Daoy (cell line): ENCODE measurements at regions not wholly inside any gene's neighbourhood (a gene's known extent, or its start where the extent isn't known, plus 50 kb on each side); places are given as distances from the start of the nearest gene placed in this dataset.
"Not testable (repeated sequence)": the region's sequence is repeated elsewhere in the genome, so short reads cannot be mapped to it uniquely, and the experiment has no call there.

Source experiments
- DNase-seq: peaks from one replicate; pipeline ENCODE4 v3.0.0-alpha.2; 2015; ENCODE audit warnings: low read depth

DNA sequence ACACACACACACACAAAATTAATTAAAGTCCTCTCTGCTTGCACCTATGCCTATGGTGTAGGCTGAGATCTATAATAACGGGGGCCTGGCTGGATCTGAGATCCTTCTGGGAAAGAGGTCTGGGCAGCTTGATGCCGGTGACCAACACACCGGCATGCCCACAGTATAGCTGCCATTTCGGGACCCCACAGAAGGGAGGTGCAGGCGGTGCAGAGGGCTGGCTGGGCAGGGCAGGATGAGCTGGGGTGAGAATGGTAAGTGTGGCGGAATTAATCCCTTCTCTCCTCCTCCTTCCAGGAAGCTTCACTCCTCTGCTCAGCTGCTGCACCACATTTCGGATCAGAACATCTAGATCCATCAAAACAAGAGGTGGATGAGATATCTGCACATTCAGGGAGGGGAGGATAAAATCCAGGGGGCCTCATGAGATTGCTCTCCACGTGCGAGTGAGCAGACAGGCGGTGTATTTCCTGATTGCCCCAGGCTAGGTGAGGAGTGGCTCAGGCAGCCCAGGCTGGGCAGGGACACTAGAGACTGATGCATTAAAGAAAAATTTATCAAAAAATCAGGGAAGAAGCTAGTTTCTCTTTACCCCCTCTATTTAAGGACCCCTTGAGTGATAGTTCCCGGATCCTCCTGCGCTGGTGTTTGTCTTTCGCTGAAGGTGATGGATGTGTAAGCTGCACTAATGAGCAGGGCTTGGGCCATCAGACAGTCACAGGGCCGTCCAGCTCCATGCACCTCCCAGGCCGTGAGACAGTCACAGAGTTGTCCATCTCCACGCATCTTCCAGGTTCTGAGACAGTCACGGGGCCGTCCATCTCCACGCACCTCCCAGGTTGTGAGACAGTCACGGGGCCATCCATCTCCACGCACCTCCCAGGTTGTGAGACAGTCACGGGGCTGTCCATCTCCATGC lies 449.9 kb downstream of the PTPRU start:
- no peak for DNase-seq

DNA sequence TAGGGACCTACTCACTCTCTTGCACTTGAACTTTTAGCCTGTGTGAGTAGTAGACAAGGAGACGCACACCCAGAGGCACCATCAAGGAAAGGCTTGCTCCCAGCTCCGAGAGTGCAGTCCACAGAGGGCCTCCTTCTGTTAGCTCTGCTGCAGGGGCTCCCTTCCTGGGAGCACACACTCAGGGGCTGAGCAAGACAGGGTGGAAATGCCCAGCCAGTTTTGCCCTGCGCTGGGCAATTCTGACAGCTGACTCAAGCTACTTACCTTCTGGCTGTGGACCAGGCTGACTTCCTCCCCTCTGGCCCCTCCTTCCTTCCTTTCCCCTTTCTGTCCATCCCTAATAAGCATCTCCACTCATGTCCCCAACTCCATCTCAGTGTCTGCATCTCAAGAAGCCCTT lies 449.1 kb downstream of the PTPRU start:
- no peak for DNase-seq

DNA sequence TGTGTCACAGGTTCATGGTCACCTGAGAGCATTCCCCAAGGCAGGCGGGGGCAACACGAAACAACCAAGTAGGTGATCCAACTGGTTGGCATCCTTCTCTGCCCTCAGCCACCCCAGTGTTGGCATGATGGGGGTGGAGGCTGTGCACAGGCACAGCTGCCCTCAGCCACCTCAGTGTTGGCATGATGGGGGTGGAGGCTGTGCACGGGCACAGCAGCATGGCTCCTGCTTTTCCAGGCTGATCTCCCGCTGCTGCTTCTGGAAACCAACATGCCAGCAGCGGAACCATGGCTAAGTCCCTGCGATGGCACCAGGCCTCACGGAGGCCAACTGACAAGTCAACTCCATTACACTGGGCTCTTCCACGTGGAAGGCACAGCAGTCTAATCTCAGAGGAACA lies 447.8 kb downstream of the PTPRU start:
- no peak for DNase-seq

DNA sequence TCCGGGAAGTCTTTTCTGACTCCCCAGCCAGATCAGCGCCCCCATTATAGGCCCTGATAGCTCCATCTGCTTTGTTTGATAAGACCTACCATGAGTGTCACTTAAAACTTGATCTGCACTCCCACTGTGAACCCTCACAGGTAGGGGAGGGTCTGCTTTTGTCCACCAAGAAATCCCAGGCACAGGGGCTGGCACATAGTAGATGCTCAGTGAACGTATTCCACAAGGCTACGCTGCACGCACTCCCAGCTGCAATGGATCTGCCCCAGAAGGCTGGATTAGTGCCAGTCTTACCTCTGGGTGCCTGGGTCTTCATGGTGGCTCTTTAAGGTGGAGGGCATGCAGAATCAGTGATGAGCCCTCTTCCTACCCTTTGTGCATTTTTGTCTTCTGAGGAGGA lies 447.1 kb downstream of the PTPRU start:
- no peak for DNase-seq

DNA sequence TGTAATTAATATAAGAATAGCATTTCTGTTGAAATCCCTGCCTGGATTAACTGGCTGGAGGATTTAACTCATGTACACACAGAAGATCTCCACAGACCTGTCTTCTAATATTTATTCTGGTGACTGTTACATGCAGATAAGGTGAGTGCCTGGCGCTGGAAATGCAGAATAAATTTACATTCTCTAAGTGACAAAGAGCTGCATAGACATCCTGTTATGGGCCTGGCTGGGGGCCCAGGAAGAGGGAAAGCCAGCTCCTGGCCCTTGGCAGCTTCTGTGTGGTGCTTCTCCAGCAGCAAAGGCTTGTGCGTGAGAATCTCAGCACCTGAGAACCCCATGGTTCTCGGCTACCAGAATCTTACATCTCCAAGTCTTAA lies 446.6 kb downstream of the PTPRU start:
- peak; percentile 39 for DNase-seq

DNA sequence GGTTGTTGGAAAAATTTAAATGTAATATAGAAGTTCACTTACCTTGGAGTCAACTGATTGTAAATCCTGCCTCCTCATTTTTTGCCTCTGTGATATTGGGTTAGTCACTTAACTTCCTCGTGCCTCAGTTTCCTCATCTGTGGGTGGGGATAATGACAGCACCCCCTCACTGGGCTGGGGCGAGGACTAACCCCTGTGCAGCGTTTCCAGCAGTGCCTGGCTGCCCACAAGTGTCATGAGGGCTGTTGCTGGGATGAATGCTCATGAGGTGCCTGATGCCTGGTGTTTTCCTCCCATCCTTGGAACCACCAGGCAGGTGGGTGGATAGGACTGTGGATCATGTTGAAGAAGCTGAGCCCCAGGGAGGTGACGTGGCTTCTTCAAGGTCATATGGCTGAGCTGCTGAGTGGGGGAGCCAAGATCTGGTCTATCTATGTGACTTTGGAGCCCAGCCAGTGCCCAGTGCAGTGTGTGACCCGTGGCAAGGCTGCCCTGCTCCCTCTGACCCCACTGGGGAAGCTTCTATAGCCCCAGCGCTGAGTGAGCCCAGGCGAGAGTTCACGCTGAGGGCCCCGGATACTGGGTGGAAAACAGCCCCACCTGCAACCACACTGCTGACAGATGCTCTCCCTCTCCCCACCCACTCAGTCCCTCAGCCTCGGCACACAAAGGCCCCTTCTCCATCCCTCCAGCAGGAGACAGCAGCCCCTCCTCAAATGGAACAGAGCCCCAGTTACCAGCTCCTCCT lies 446.0 kb downstream of the PTPRU start:
- no peak for DNase-seq

DNA sequence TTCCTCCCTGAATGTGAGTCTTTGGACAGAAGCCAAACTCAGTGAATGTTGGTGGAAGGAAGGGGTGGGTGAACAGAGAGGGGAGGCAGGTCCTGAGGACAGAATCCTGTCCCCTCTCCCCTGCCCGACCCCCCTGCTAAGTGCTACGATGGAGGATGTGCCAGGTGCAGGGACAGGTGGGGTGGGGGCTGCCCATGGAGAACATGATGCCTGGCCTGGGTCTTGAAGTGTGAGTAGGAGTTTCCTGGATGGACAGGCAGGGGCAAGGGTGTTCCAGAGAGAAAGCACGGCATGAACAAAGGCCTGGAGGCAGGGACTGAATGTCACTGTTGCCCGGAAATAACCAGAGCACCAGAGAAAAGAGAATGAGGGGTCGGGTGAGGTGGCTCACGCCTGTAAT lies 445.1 kb downstream of the PTPRU start:
- not testable (repeated sequence) for DNase-seq

DNA sequence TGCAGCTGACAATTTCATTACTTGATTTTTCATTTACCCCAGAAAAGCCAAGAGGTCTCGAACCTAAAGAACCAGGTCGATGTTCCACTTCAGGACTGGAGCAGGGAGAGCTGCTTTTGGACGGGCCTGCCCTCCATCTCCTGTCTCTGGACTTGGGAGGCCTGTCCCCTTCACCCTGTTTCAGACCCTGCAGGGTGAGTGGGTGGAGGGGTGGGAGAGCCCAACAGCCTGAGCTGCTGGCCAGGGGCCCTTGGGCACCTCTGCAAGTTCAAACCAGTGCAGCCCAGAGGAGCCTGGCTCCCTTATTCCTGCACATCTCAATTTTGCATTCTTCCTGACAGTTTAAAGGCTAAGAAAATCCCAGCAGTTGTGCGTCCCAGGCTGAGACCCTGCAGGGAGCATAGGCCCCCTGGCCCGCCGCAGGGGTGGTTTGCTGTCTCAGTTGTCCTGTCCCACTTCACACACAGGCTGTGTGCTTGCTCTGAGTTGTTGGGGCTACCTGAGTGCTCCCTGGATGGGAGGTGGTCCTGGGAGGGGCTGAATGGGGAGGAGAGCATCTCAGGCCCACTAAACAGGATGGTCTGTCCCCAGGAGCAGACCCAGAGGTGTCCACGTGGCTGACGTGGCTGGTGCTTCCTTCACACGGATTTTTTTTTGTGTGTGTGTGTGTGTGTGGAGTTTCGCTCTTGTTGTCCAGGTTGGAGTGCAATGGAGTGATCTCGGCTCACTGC lies 443.7 kb downstream of the PTPRU start:
- DNase-seq, result no peak

DNA sequence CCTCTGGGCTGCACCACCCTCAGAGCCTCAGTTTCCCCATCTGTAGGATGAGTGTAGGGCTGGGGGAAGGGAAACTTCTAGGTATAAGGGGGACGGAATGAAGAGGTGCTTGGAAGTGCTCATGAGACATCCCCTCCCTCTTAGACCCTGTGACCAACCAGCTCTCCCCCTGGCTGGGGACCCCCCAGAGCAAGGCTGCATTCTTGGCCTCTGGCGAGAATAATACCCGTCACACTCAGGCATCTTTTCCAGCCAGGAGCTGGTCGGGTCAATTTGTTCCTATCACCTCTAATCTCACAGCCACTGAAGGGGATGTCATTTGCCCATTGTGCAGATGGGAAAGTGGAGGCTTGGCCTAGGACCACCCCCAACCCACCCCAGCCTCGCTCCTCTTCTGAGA lies 443.0 kb downstream of the PTPRU start:
- no peak for DNase-seq

DNA sequence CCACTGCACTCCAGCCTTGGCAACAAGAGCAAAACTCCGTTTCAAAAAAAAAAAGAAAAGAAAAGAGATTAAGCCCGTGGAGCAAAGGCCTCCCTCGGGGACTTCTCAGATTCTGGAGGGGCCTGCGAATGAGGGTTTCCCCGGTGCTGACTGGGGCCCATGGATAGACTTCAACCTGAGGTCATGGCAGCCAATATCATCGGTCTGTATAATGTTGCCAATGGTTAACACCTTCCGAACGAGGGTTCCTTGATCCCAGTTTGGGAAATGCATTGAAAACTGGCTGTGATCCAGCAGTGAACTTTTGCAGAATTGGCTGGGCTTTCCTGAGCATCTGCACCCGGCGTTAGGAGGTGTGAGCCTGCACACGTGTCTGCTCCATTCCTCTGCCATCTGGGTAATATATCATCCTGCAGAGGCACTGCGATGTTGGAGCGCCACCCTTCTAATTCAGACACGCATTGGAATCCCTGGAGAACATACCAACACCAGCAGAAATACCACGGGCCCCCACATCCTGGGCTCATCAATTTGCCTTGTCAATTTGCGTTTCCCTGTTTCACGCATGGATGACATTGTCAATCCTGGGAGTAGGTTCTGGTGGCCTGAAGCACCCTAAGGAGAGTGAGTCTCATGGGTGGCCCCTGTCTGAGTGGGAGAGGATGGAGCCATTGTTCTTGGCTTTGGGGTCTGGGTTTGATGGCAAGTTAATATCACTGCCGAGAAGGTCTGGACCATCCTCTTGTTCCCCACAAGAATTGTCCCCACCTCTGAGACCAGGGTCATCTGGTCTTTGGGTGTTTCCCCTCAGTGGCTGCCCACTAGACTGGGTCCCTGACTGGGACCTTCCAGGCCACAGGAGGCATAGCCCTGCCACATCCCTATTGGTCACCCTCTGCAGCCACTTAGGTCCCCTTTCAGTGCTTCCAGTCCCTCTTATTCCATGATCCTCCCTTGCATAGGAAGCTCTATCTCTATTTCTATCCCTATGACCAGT lies 441.0 kb downstream of the PTPRU start:
- DNase-seq, result no peak

DNA sequence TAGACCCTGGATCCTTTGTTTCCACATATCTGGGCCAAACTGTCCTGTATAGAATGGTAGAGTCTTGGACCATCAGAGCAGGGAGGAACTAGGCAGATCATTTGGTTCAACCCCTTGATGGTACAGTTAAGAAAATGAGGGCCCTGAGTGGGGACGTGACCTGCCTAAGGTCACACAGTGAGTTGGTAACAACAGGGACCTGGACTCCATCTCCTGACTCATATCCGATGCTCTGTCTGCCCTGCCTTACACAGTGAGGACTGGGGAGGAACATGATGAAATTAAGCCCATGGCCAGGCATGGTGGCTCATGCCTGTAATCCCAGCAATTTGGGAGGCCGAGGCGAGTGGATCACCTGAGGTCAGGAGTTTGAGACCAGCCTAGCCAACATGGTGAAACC lies 440.2 kb downstream of the PTPRU start:
- no peak for DNase-seq

DNA sequence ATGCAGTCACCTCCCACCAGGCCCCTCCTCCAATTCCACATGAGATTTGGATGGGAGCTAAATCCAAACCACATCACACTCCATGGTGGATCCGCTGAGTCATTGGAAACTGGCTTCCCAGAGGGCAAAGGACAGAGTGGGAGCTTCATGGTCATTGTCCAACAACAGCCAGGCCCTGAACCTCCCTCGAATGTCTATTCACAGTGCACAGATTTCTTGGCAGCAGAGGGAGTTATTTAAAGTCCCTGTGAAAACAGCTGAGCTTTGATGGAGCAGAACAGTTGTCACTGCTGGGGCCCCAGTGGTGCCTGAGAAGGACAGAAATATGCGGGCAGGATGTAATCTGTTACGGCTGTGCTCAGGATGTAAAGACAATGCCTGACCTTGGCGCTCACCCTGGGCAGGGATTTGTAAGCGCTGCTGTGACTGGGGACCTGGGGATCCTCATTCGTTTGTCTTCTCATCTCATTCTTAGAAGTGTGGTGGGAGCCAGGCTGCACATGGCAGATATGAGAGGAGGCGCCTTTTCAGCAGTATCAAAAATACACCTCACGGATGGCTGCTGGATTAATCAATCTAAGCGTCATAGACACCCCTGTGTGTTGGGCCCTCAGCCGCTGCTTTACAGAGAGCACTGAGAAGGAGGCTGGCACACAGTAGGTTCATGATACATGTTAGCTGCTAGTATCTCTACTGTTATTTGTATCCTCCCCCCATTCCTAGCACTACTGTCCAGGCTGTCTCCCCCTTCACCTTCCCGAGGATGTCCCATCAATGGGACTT lies 439.4 kb downstream of the PTPRU start:
- no peak for DNase-seq

DNA sequence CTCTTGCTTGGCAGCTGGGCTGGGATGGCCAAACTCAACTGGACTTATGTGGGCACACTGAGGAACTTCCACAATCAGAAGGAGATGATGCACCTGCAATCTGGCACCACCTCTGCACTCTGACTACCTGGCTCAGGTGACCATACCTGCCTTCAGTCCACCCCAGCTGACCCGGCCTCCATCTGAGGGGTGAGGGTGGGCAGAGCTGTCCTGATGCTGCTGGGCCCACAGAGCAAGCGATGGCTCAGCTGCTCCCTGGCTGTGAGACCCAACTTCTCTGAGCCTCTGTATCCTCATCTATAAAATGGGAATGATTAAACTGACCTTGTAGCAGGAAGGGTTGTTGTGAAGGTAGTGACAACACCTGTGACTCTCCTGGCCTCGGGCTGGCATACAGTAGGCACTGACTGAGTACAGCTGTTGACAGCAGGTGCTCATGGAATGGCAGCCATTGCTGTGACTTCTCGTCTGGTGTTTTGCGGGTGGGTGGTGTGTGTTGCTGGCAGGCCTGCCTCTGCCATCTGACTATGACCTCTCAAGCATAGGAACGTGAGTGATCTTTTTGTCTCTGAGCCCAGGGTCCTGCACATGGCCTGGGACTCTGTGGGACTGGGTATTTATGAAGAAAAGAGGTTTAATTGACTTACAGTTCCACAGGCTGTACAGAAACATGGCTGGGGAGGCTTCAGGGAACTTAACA lies 438.5 kb downstream of the PTPRU start:
- no peak for DNase-seq

DNA sequence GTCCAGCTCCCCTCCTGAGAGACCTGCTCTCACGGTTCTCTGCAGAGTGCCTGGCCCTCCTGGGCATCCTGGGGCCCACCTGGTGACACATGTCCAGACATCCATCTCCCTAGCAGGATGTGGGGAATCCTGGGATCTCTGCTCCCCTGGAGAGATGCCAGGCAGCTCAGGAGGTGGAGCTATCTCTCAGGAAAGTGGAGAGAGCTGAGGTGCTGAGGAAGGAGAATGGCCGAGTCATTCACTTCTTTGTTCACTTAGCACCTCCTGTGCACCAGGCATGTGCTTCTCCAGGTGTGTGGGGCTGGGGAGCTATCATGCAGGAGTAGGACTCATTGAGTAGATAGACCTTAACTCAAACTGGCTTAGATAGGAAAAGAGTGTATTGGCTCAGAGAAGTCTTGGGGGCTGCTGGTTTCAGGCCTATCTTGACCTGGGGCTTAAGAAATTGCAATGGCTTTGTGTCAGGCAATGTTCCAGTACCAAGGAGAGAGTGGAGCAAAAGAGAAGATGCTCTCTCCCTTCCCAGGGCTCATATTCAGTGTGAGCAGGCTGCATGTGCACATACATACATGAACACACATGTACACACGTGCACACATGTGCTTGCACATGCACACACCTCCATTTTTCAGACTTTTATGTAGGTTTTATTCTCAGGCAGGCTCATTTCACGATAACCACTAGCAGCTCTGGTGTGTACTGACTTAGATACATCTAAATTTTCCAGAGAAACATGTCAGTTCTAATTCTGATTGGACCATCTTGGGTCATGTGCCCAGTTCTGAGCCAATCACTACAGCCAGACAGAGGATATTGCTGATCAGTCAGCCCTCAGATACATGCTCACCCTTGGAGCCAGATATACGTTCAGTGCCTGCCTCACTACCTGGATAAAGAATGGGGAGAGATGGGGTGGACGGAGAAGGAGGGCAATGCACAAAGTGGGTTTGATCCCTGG lies 437.6 kb downstream of the PTPRU start:
- no peak for DNase-seq

DNA sequence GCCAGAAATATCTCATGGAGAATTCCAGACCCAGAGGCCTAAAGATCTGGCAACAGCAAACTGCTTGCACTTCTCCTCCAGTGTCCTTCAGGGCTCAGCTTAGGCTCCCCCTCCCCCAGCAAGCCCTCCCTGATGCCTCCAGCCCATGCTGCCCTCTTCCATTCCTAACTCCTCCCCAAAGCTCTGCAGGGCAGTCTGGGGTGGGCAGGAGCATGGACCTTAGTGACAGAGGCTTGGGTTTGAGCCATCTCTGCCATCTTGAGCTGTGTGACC lies 436.8 kb downstream of the PTPRU start:
- DNase-seq, result no peak

DNA sequence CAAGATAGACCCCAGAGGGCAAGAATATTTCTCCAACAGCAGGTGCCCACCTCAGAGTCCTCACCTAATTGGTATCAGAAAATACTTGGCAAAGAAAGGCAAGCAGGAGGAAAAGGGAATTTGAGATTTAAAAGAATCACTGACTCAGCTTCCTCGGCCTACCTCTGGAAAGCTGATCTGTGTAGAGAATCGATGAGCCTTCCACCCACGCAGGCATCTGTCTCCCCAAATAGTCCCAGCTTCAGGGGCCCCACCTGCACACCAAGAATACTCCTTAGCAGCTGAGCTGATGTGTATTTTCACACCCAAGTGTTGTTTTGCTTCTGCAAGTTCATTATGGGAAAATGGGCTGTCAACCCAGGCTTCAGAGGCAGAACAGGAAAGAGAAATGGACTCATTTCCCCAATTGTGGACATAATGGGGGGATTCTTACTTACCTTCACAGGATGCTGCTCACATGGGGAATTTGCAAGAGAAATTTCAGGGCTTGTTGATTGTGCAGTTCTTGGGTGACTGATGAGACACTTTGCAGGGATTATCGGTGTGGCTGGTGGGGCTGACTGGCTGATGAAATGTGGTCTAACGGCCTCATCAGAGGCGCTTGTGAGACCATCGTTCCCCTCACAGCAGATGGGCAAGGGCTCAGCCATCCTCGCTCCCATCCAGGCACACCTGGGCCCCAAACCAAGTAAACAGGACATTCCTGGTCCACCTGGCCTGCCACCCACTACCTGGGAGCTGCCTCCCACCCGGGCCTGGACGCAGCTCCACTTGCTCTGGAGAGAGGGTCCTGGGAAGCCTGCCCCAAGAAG lies 436.3 kb downstream of the PTPRU start:
- no peak for DNase-seq

DNA sequence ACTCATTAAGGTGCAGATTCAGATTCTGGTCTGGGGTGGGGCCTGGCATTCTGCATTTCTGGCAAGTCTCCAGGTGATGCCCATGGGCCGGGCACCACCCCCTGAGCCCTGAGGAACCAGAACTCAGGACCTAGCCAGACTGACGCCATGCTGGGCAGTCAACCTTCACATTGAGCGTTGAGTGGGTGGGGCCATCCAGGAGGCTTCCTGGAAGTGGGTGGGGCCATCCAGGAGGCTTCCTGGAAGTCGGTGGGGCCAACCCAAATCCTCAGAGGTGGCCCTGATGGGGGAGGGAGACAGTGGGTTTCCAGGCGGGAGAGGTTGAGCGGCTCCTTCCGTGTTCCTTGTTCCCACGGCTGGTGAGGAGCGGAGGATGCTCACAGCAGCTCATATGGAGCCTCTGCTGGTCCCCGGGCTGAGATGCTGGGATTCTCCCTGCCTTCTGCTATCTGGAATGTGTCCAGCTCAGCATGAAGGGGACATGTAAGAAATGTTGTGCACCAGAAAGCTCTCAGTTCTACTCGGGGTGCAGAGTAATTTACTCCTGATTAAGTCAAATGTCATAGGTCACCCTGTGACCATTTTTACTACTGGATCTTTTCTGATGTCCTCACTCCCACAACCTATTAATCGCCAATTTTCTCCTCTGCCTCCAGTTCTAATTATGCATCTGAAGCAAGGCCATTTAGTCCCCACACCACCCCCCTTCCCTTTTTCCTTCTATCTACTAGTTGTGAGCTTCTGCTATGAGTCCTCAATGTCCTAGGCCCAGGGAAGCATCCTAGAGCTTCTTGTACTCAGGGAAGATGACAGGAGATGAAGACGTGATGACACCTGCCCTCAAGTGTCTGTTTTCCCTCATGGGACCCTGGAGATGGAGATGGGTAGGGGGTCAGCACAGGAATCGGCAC lies 435.4 kb downstream of the PTPRU start:
- no peak for DNase-seq
